SK-N-SH (cell line): ENCODE measurements at regions not wholly inside any gene's neighbourhood (a gene's known extent, or its start where the extent isn't known, plus 50 kb on each side); places are given as distances from the start of the nearest gene placed in this dataset.

Experiments
- CHD2 ChIP-seq: fragments of 150-350 bp; IDR thresholded peaks from 2 replicates; pipeline ENCODE4 v1.6.1; 2018; ENCODE audit warnings: low read length; ENCODE audit not compliant: partially characterized antibody
- CTCF ChIP-seq: fragments of 200-600 bp; sonication (generic); IDR thresholded peaks from 2 replicates; pipeline ENCODE4 v1.6.1; 2017; ENCODE audit warnings: antibody characterized with exemption, mild to moderate bottlenecking, moderate library complexity
- ELF1 ChIP-seq: IDR thresholded peaks from 2 replicates; pipeline ENCODE4 v1.4.0; 2012
- EP300 ChIP-seq, 2 experiments: IDR thresholded peaks; 2 replicates each; pipeline versions ENCODE4 v1.4.0 to v1.6.1; 2012; ENCODE audit warnings: borderline replicate concordance in 1 of 2, low read depth in 1 of 2, low read length in 1 of 2
- FOSL2 ChIP-seq: IDR thresholded peaks from 2 replicates; pipeline ENCODE4 v1.4.0; 2012; ENCODE audit warnings: low read depth, mild to moderate bottlenecking, moderate library complexity, borderline replicate concordance
- FOXM1 ChIP-seq: IDR thresholded peaks from 2 replicates; pipeline ENCODE4 v1.4.0; 2012; ENCODE audit warnings: low read depth, mild to moderate bottlenecking
- MAX ChIP-seq: IDR thresholded peaks from 2 replicates; pipeline ENCODE4 v1.4.0; 2012; ENCODE audit warnings: low read depth
- NRF1 ChIP-seq: IDR thresholded peaks from 2 replicates; pipeline ENCODE4 v1.6.1; 2012; ENCODE audit warnings: low read depth, mild to moderate bottlenecking, low read length
- RAD21 ChIP-seq: IDR thresholded peaks from 2 replicates; pipeline ENCODE4 v1.6.1; 2012; ENCODE audit warnings: mild to moderate bottlenecking, low read length
- RFX5 ChIP-seq: IDR thresholded peaks from 2 replicates; pipeline ENCODE4 v1.6.1; 2012; ENCODE audit warnings: mild to moderate bottlenecking, improper control_type of control experiment, low read length

GRCh38 chr16:27005386-27005785 lies 61.3 kb upstream of the C16orf82 start:
- TF ChIP-seq CTCF (no peak), CHD2 (no peak), MAX (no peak), RFX5 (no peak), ELF1 (no peak), EP300 (IDR thresholded peaks at IDR 0.05; ENCODE audit: borderline replicate concordance in 1 of 2, low read depth in 1 of 2, low read length in 1 of 2) (no peak), FOXM1 (no peak), FOSL2 (no peak), RAD21 (no peak), NRF1 (no peak)
